ENCODE measurements at regions not wholly inside any gene's neighbourhood (a gene's known extent, or its start where the extent isn't known, plus 50 kb on each side); places are given as distances from the start of the nearest gene placed in this dataset.

DNA sequence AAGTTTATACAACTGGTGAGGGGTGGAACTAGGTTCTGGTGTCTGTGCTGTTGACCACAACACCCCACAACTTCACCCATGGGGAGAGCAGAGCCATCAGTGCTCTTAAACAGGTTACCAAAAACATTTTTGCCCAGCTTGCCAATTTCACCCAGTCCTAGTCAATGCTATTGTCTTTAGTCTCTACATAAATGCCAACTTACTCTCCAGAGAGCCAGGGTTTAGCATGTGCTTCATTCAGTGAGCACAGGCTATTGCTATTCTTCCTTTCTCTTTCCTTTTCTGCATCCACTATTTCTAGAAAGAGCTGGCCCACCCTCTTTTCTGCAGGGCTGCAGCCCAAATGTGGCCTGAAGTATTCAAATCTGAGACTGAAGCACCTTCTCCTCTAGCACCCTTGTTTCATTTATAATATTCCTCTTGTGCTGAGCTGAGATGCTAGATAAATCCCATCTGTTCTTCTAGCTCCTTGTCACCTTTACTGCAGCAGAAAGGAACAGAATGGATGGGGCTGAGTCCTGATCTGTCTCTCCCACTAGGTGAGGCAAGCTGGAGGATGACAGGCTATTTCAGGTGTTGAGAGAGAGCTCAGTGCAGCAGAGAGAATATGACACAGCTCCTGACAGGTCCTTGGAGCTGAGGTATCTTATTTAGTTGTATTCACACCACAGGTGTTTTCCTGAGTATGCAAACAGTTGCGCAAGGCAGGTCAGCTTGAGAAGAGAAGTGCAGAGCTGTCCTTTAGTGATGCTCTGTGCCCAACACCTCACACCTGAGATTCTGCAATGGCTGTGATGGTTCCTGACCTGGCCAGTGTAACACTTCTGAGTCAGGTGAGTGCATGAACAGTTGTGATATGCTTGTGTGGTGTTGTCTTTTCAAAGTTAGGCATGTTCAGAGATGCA lies 819.2 kb downstream of the CCSER2 start:
- no peak for TF ChIP-seq CTCF (IDR thresholded peaks at IDR 0.05; ENCODE audit: insufficient read depth, low read length, poor library complexity, severe bottlenecking)
- no peak for TF ChIP-seq EZH2phosphoT487 (conservative IDR thresholded peaks at IDR 0.05; ENCODE audit: low read length)
